HG03342 (cell line): ENCODE measurements at regions not wholly inside any gene's neighbourhood (a gene's known extent, or its start where the extent isn't known, plus 50 kb on each side); places are given as distances from the start of the nearest gene placed in this dataset.
"Not testable (repeated sequence)": the region's sequence is repeated elsewhere in the genome, so short reads cannot be mapped to it uniquely, and the experiment has no call there.

Source experiments
- ATAC-seq: cut with Tn5 transposase; IDR thresholded peaks from one replicate; pipeline ENCODE4 v1.9.1; 2021; ENCODE audit warnings: mild to moderate bottlenecking, moderate library complexity; ENCODE audit not compliant: unreplicated experiment

DNA sequence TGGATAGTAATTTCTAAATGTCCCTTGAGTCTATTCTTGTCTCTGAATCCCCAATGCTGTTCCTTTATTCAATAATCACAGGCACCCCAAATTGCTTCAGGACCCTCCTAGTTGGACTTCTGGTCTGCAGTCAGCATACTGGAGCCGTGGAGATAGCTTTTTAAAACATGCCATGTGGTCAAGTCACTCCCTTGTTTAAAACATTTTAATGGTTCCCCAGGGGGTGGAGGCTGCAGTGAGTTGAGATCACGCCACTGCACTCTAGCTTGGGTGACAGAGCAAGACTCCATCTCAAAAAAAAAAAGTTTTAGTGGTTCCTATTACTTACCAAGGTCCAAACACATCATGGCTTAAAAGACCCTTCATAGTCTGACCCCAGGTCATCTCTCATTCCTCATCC is 220.3 kb downstream of the ADAMTS15 start:
- no peak for ATAC-seq

DNA sequence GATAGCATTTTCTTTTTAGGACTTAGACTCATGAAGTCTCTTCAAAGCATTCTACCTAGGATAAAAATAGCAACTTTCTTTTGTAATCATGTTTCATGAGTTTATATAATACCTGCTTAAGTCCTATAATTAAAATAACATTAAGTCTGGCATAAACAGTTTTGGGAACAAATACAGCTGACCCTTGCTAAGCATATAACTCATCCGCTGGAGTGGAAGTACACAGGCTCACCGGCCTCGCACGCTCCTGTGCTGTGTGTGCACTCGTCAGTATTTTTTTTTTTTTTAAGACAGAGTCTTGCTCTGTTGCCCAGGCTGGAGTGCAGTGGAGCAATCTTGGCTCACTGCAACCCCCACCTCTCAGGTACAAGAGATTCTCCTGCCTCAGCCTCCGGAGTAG is 221.8 kb downstream of the ADAMTS15 start:
- no peak for ATAC-seq

DNA sequence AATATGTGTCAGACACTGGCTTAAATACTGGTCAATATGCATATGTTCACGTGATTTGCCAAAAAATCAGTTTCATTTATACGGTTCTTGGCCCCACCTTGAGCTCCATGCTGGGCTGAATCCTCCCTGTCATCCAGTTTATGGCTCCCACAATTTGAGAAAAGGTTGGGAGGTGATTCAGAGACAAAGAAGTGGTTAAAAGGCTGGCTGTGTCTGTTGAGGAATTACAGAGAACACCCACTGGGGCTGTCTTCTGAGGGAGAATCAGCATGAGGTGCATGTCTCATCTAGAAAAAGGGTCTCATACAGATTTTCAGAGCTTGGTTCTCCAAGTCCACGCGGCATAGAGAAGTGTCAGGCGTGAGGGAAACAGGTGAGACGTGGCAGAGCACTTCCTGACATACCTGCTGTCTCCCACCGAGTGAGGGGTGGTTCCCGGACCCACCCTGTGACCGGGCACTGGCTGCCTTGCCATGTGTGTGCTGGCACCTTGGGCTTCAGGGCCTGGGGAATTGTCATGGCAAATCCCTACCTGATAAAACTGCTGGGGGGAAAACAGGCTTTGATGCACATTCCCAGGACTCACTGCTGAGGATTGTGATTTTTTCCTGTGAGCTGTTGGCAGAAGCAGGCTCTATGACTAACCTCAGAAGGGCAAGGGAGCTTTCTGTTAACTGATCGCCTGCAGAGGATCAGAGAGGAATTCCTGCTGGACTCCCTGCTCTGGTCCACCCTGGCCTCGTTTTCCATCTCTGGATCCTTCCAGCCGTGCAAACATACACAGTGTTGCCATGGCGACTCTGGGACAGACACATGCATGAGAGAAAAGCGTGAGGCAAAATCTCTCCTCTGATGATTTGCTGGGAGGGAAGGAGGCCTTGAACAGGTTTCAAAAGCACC is 223.6 kb downstream of the ADAMTS15 start:
- ATAC-seq = no peak

DNA sequence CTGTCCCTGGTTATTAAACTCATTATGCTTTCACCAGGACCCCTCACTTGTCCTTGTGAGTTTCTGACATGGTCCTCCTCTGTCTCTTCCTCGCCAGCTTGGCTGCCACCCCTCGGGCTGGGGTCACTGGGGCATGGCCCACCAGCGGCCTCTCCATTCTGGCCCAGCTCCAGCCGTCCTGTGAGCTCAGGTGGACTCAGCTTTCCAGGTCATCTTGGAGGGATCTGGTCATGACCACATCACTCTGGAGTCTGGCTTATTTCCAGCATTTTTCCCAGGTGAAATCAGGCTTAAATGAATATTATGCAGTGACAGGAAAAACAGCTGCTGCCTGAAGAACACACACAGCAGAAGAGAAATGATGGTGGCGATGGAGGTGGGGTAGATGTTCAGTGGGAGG is 224.5 kb downstream of the ADAMTS15 start:
- ATAC-seq = no peak

DNA sequence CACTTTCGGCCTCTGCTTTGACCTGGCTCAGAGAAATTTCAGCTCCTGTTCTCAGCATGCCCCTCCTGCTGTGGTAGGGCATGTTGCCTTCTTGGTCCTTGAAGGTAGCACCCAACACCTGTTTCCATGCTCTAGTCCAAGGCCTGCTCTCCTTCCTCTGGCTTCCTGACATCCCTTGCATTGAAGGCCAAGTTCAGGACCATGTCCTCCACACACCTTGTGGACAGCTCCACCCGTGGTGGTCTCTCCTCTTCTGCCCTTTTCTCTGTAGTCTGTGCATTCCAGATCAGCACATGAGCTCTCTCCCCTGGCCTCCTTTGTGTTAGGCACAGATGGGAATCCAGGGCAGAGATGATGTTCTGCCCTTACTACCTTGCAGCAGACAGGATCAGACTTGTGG is 225.3 kb downstream of the ADAMTS15 start:
- no peak for ATAC-seq

DNA sequence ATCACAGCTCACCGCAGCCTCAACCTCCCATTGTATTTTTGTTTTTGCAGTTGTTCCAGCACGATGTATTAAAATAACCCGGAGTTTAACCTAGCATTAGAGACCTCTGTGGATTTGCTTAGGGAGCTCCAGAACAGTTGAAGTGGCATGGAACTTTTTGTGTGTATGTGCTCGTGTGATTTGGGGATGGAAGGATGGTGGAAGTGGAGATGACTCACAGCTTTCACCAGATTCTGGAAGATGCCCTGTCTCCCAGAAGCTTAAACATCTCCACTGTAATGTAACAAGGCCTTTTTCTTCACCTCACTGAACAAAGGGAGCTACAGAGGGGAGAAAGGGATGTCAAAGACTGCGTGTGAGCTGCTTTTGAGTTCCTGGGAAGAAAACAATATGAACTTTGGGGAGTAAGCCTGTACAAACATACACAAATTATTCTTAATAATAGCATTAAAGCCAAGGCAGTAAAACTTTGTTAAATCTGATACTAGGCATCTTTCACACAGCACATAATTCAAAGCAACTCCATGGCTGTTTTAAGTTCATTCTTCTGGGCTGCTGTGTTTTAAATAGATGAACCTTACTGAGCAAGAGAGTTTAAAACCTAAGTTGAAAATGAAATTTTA is 226.4 kb downstream of the ADAMTS15 start:
- ATAC-seq = no peak

DNA sequence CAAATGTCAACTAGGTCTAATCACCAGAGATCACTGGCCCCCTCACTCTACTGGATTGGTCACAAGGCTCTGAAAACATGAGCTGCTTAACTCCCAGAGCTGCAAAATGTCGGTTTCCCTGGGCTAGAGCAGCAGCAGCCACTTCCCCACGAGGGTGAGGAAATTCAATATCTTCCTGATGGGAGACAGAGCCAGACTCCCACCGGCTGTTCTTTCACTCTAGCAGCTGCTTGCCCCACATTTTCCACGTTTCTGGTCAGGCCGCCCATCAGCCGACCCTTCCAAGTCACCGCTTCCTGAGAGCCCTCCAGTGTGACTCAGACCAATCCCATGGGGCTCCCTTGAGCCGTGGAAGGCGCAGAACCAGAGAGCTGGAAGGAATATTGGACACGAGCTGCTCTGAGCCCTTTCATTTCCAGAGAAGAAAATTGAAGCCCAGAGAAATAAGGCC is 227.0 kb downstream of the ADAMTS15 start:
- ATAC-seq = no peak

DNA sequence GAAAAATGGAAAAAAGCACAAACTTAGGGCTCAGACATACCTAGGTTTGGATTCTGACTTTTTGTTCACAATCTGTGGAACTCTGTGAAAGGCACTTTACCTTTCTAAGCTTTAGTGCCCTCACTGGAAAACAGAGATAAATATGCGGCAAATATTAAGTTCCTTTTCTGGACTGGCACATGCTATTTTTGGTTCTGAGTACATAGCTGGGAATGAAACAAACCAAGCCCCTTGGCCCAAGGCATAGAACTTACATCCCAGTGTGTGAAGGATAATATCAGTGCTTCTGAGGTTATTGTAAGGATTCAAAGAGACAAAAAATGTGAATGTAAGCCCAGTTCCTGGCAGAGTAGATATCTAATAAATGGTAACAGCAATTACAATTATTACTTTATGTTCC is 227.5 kb downstream of the ADAMTS15 start:
- no peak for ATAC-seq

DNA sequence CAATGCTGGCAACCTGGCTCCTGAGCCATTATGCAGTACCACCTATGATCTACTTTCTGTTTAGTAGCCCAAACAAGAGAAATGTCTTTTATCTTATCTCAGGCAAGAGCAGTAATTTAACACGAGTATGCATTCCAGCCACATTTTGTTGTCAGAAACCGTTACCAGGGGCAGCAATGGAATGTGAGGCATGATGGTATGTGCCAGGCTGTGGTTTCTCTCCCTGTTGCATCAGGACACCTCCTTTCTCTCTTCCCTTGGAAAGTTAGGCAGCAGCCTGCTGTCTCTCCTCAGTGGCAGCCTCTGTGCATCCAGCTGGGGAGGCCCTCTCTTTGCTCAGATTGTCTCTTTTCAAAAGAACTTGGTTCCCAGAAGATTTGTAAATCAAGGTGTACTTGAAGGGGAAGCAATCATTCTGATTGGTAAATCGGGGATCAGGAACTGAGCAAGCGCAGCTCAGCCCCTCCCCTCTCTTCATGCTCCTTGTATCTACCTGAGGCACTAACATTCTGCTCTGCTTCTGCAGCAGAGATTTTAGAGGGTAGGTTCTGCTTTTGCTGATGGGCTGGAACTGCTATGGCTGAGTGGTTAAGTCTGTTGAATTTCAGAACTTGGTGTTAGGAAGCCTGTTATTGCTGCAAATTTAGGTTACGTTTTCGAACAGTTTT is 229.2 kb downstream of the ADAMTS15 start:
- no peak for ATAC-seq

DNA sequence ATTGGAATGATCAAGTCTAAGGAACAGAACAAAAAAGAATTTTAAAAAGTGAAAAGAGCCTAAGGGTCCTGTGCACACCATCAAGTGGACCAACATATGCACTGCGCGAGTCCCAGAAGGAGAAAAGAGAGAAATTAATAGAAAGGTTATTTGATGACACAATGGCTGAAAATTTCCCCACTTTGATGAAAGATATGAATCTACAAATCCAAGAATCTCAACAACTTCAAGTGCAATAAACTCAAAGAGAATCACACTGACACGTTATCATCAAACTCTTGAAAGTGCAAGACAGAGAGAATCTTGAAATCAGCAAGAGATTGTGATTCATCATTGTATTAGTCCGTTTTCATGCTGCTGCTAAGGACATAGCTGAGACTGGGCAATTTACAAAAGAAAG is 230.8 kb downstream of the ADAMTS15 start:
- ATAC-seq = no peak

DNA sequence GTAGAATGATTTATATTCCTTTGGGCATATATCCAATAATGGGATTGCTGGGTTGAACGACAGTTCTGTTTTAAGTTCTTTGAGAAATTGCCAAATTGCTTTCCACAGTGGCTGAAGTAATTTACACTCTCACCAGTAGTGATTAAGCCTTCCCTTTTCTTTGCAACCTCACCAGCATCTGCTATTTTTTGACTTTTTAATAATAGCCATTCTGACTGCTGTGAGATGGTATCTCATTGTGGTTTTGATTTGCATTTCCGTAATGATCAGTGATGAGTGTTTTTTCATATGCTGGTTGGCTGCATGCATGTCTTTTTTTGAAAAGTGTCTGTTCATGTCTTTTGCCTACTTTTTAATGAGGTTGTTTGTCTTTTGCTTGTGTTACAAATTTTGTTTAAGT is 233.8 kb downstream of the SNX19 start:
- not testable (repeated sequence) for ATAC-seq

DNA sequence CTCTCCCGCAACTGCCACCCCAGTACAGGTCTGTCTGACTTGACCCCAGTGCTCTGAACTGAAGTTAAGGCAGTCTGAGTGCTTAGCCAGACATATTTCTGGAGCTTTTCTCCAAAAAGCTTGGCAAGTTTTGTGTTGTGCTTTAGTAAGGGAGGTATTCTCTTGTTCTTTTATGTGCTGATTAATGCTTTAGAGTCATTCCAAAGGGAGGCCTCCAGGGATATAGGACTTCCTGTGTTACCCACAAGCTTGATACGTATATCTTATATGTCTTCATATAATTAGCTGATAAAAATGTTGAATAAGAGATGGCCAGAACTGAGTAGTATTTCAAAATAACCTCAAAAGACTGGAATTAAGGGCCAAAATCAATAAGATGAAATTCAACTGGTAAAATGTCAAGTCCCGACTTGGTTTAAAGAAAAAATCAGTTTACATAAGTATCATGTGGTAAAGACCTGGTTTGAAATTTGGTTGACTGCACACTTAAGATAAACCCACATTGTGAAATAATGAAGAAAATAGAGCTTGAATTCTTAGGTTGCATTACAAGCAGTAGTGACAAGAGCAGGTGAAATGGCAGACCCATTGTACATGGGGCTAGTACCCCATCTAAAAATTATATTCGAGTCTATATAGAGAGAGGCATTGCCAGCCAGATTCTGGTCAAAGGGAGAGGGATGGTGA is 226.9 kb downstream of the SNX19 start:
- no peak for ATAC-seq

DNA sequence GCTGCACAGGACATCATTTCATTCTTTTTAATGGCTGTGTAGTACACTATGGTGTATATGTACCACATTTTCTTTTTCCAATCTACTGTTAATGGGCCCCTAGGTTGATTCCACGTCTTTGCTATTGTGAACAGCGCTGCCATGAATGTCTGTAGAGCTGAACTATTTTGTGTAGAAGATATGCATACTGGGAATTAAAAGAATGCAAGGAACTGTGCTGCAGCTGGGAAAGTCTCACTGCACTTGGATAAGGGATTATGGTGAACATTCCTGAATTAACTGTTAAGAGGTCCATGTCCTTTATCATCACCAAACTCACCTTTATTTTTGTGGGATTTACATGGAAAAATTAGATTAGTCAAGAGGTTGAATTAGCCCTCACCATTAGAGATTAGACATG is 224.7 kb downstream of the SNX19 start:
- ATAC-seq = no peak

DNA sequence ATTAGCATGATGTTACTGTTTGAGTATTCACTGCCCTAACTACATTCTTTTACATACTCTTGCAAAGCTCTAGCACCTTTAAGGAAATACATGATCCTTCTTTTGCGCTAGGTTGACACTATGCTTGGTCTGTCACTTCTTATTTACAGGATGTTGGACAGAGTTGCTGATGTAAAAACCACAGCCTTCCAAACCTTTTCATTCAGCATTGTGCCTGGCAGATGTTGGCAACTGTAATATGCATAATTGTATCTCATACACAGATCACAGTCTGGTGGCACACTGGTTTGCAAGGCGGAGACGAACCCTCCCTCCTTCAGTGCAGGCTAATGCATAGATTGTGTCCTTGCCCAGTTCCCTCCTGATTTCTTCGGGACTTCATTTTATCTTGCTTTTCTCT is 224.1 kb downstream of the SNX19 start:
- no peak for ATAC-seq

DNA sequence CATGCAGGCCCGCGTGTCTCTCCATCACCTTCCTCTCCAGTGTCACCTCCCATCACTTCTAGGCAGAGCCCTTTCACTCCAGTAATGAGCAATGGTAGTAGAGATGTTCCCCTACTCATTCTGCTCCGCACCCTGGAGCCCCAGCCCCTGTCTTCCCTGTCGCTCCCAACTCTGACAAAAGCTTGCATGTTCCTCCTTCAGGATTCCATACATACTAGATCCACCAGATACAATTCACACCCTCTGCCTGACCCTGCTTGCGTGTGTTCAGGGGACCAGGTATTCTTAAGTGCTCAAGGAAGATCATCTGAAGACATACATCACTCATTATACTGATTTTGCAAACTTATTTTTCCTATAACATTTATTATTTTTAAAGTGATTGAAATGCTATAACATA is 222.7 kb downstream of the SNX19 start:
- no peak for ATAC-seq

DNA sequence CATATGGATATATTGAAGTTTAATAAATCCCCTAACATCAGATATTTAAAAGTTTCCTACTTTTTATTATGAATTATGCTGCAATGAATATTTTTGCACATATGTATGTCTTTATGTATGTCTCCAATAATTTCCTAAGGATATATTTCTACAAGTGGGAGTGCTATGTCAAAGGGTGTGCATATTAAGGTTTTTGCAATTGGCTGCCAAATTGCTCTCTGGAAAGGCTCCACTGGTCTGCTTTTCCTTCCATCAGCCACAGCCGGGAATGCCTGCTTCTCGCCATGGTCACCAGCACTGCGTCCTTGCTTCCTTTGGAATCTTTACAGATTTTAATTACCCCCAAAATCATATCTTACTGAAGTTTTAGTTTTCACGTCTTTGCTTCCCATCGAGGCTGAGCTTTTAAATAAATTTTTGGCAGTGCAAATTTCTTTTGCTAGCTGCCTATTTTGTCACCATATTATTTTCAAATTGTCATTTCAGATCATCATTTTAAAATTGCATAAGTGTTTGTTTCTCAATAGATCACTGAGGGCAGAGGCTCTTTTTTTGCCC is 221.7 kb downstream of the SNX19 start:
- ATAC-seq = no peak

DNA sequence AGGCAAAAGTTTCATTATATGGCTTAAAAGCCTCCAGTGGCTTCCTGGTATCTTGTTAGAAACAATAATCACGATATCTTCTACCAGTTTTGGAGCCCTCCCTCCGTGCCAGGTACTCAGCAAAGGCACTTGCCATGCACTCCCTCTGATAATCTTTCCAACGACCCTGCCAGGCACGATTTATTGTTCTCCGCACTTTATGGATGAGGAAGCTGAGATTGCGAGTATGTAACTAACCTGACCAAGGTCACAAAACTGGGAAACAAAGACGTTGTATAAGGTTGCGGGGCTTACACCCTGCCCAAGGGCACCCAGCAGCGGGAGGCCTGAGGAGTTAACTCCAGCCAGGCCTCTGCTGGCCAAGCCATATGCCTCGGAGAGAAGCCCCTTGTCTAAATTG is 218.1 kb downstream of the SNX19 start:
- no peak for ATAC-seq

DNA sequence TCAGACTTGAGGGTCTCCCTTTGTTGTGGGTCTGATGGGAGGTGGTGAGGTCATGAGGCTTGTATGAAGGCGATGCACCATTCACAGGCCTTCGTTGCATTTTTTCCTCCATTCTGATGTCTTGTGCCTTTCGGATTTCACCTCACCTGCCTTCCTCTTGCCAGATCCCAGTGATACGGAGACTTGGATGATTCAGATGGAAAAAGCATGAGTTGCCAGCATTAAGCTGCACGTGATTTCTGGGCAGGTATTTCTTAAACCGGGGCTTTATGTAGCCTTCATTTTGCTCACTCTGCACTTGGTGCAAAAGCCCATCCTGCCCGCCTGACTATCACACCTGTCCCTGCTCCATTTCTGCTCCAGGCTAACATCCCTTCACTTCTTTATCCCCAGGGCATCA is 216.7 kb downstream of the SNX19 start:
- no peak for ATAC-seq

DNA sequence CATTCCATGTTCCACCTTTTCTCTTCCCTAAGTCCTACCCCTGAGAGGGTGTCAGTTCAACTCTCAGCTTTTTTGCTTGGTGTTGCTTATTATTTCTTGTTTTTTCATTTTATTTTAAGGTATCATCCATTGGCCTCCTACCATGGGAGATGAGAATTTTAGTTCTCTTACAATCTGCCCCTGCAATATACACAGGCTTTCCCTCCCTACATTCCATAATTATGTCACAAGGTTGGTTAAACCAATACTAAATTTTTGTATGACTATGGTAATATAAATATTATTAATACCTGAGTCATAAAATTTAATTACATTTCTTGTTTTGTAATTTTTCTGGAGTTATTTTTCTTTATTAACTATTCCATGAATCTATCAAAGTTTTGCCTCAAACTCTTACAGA is 216.2 kb downstream of the SNX19 start:
- ATAC-seq = no peak

DNA sequence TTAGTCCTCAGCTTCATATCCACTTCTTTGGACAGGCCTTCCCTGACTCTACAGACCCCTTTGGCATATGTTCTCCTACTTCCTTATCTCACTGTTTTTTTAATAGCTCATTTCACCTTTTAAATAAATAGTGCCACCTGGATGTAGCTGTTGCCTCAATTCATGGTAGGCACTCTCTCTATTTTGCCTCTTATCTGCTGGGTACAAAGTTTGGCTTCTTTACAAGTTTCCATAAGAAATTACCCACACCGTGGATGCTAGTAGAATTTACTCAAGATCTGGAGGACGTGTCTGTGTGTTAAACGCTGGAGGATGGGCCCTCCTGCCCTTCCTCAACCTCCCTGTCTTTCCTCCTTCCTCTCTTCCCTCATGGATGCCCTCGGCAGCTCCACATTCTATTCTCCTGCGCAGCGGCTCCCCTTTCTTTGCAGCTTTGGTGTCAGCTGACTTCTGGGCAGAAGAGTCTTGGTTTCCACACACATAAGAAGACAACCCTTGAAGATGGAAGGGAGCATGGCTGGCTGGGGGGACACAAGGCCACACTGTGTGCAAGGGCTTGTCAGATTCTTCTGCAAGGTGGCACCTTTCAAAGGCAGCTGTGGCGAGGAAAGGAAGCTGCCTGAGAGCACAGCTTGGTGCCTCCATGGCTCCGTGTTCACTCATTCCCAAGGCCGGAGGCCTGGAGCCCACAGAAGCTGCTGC is 212.6 kb downstream of the SNX19 start:
- ATAC-seq = no peak
